Osteocyte (in vitro differentiated cells): ENCODE measurements at regions not wholly inside any gene's neighbourhood (a gene's known extent, or its start where the extent isn't known, plus 50 kb on each side); places are given as distances from the start of the nearest gene placed in this dataset.

Experiments
- DNase-seq: peaks from one replicate; pipeline ENCODE4 v3.0.0; 2021; ENCODE audit warnings: mixed read lengths; ENCODE audit not compliant: unreplicated experiment; ENCODE audit errors: extremely low spot score
- H3K27ac Mint-ChIP-seq: one replicate; pipeline ENCODE4 v1.8.0; 2021; ENCODE audit warnings: mild to moderate bottlenecking, mixed read lengths; ENCODE audit not compliant: unreplicated experiment
- H3K27me3 Mint-ChIP-seq: one replicate; pipeline ENCODE4 v1.8.0; 2021; ENCODE audit warnings: mixed read lengths; ENCODE audit not compliant: unreplicated experiment
- H3K36me3 Mint-ChIP-seq: one replicate; pipeline ENCODE4 v1.8.0; 2021; ENCODE audit warnings: mixed read lengths; ENCODE audit not compliant: unreplicated experiment
- H3K4me1 Mint-ChIP-seq: one replicate; pipeline ENCODE4 v1.8.0; 2021; ENCODE audit warnings: mixed read lengths; ENCODE audit not compliant: unreplicated experiment
- H3K4me3 Mint-ChIP-seq: one replicate; pipeline ENCODE4 v1.8.0; 2021; ENCODE audit warnings: mild to moderate bottlenecking, moderate library complexity, mixed read lengths; ENCODE audit not compliant: unreplicated experiment
- H3K9me3 Mint-ChIP-seq: one replicate; pipeline ENCODE4 v1.8.0; 2021; ENCODE audit warnings: mixed read lengths; ENCODE audit not compliant: unreplicated experiment
- CTCF ChIP-seq: fragments of 200-600 bp; sonication (generic); IDR thresholded peaks from 2 replicates; pipeline ENCODE4 v1.5.0; 2021; ENCODE audit warnings: antibody characterized with exemption, mild to moderate bottlenecking, moderate library complexity

- no peak for TF ChIP-seq CTCF
- H3K4me3 Mint-ChIP-seq = no peak overlapping the region
- H3K36me3 Mint-ChIP-seq = no peaks in the 10 kb centered on the region
- H3K4me1 Mint-ChIP-seq = peaks cover 11% of the 10 kb centered on the region
- peaks cover 9% of the 10 kb centered on the region for H3K9me3 Mint-ChIP-seq
- no peak overlapping the region for H3K27ac Mint-ChIP-seq
- no peaks in the 10 kb centered on the region for H3K27me3 Mint-ChIP-seq
- no peak for DNase-seq
Observed at GRCh38 chrX:39665830-39666518, 431.8 kb downstream of the BCOR start.

GRCh38 chrX:39667191-39667590 is 430.6 kb downstream of the BCOR start:
- Mint-ChIP-seq H3K4me1 (peaks cover 11% of the 10 kb centered on the region), H3K36me3 (no peaks in the 10 kb centered on the region), H3K4me3 (no peak overlapping the region), H3K9me3 (peaks cover 6% of the 10 kb centered on the region), H3K27ac (no peak overlapping the region), H3K27me3 (no peaks in the 10 kb centered on the region)
- no peak for TF ChIP-seq CTCF
- no peak for DNase-seq

- peaks cover 11% of the 10 kb centered on the region for H3K4me1 Mint-ChIP-seq
- no peak for TF ChIP-seq CTCF
- peaks cover 10% of the 10 kb centered on the region for H3K9me3 Mint-ChIP-seq
- no peak overlapping the region for H3K4me3 Mint-ChIP-seq
- H3K27ac Mint-ChIP-seq = no peak overlapping the region
- no peak for DNase-seq
- H3K36me3 Mint-ChIP-seq = no peaks in the 10 kb centered on the region
- H3K27me3 Mint-ChIP-seq = no peaks in the 10 kb centered on the region
Observed at GRCh38 chrX:39667736-39668482, 429.8 kb downstream of the BCOR start.

GRCh38 chrX:39669668-39670067 is 428.1 kb downstream of the BCOR start:
- Mint-ChIP-seq H3K4me1 (peaks cover 11% of the 10 kb centered on the region), H3K4me3 (no peak overlapping the region), H3K9me3 (peaks cover 5% of the 10 kb centered on the region), H3K36me3 (no peaks in the 10 kb centered on the region), H3K27me3 (no peaks in the 10 kb centered on the region), H3K27ac (no peak overlapping the region)
- DNase-seq = no peak
- TF ChIP-seq CTCF = no peak

GRCh38 chrX:39670281-39670680 is 427.5 kb downstream of the BCOR start:
- Mint-ChIP-seq H3K9me3 (peaks cover 4% of the 10 kb centered on the region), H3K27ac (no peak overlapping the region), H3K36me3 (no peaks in the 10 kb centered on the region), H3K27me3 (no peaks in the 10 kb centered on the region), H3K4me3 (no peak overlapping the region), H3K4me1 (peaks cover 11% of the 10 kb centered on the region)
- no peak for TF ChIP-seq CTCF
- DNase-seq = no peak
